HPDE6-E6E7 (cell line): ENCODE measurements at regions not wholly inside any gene's neighbourhood (a gene's known extent, or its start where the extent isn't known, plus 50 kb on each side); places are given as distances from the start of the nearest gene placed in this dataset.

Experiments used
- DNase-seq: peaks from one replicate; pipeline ENCODE4 v3.0.0; 2011; ENCODE audit warnings: missing footprints; ENCODE audit errors: extremely low spot score

DNA sequence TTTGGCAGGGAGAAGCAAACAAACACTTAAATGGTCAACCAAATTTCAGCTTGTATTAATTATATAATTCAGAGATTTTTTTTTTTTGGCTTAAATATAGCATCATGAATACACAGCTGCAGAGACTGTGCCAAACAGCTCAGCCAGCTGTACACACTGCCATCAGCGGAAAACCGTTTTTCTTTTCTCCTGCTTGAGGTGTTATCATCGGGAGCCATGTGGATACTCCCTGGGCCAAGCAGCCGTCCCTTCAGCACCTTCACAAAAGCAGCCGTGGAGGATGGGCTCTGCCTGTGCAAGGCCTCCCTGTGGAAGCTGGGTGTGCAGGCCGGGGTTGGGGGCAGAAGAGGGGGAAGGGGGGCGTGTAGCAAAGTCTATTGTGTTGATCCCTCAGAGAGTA, 85.0 kb downstream of the NUF2 start:
- DNase-seq, result no peak

DNA sequence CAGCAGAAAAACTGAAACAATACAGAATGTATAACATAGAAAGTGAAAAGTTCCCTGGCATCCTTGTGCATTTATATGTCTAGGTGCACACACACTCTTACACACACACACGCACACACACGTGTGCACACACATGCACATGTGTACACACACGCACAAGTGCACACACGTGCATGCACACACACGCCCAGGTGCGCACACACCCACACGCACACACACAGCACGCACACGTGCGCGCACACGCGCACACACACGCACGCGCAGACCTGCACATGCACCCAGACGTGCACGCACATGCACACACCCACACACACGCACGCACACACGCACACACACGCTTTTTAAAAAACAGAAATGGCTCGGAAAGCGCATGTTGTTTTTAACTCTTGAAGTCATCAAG, 86.5 kb downstream of the NUF2 start:
- DNase-seq, result no peak

DNA sequence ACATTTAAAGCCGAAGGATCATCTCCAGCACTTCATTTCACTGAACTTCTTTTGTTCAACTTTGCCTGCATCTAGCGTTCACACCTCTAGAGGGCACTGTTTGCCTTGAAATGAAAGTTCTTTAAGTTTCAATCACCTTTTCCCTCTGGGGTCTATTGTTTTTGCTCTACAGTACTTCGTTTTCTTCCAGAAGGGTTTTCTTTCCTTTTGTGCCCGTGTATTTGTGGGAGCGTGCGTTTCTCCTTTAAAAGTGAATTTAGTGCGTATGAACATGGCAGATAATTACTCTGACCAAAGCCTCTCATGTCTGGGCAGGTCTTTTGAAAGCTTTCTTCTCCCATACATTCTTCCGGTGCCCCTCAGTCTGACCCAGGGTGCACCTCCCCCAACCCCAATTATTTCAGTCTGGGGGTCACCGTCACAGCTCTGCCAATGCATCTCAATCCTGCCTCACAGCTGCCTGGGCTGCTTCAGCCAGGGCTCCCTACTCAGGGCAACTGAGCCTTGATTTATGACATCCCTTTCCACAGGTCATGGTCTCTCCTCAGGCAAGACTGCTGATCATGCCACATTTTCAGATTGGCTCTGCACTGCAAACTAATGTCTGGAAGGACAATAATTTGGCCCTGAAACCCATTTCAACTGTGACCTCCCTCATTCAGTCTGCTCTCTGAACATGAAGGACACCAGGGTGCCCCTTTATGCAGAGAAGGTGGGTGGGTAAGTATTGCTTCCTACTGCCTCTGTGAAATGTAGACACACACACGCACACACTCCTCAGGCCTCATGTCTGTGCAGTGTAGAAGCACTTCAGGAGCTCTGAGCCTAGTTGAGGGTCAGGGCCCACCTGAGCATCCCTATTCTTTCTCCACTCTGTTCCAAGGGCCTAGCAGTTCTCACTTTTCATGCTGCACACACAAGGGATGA, 88.6 kb downstream of the NUF2 start:
- DNase-seq, result no peak

DNA sequence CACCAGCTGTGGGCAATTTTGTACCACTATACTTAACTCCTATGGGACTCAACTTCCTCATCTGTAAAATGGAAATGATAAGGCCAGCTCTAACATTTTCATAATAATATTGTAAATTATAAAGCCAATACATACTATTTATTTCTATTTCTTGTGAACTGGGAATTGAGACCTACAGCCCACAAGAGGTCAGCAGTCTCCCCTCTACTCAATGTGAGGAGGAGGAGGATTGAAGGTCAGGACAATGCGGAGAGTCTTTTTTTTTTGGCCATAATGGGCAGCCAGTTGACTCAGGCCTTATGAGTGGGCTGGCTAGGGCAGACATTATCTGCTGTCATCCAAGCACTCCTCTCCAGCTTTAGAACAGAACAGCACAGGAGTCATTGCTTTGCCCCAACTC, 90.5 kb downstream of the NUF2 start:
- DNase-seq, result no peak

DNA sequence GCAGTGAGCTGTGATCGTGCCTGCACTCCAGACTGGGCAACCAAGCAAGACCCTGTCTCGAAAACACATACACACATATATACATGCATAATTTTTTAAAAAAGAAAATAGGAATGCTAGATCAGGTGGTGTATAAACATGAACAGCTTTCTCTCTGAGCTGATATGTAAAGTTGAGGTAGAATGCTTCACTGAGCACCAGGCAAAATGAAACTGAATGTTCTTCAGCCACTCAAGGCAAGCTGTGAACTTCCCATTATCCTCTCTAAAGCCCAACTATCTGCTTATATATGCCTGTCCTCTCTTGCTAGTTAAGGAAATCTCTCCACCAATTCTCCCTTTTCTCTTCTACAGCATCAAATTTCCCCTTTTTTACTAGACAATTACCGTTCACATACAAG, 93.0 kb downstream of the NUF2 start:
- no peak for DNase-seq

DNA sequence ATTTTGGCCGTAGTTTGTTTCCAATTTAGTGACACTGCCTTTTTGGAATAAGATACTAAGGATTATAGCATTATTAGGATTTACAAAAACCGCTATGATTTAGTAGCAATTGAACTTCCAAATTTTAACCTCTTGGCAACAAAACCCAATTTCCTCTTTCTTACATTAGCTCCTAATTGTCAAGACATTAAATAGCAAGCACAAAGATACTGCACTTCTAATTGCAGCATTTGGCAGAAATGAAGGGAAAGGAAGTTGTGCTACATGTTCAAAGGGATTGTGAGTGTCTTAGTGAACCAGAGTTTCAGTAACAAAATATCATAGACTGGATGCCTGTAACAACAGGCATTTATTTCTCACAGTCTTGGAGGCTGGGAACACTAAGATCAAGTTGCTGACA, 99.9 kb downstream of the NUF2 start:
- DNase-seq, result no peak

DNA sequence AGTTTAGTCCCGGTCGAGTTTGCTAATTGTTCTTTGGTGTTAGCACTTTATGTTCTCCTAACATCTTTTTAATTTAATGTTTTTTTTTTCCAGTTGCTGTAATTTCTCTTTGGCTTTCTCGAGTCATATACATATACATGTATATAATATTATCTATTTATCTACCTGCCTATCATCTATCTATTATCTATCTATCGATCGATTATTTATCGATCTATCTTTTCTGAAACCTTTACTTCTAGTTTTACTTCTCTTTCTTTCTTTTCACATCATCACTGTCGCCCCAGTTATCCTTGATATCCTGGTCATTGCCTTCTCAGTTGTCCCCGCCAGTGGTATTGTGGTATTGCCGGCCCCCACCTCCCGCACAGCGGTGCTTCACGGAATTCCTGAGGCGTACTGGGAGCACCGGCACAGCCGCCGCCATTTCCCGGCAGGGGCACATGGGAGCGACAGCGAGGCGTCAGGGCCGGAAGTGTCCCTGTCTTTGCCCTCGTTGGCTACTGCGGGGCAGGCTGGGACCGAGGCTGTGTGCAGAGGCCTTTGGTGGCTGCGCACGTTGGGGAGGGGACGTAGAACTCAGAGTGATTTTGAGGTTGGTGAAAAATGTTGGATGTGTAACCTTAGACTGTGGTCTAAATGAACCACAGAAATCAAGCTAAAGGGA, 101.1 kb downstream of the NUF2 start:
- no peak for DNase-seq

DNA sequence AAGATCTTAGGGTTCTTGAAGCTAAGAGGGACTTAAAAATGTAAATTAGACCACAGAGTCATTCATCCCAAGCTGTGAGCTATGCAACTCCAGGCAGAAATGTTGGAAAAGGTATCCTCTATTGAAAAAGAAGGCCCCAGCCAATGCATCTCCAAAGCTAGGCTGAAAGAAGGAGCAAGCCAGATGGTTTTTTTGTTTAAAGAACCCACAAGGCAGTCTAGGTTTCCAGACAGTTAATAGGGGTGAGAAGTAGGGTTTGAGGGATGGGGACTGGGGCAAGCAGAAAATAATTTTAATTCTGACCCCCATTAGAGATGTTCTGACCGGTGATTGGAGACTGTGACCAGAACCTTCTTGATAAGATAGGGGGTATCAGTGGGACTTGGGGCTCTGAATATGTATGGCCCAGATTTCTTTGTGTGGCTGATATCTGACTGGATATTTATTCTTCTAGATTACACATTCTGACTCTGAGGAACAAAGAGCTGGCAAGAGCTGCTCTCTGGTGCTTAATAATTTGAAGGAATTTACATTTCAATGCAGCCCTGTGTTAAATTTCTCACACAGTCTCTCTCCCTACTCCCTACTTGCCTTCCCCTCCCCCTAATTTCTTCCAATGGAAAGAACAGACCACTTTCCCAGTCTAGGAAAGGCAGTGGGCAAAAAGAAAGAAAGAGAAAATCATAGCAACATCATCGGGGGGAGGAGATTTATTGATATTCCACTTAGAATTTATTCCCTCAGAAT, 104.9 kb downstream of the NUF2 start:
- no peak for DNase-seq

DNA sequence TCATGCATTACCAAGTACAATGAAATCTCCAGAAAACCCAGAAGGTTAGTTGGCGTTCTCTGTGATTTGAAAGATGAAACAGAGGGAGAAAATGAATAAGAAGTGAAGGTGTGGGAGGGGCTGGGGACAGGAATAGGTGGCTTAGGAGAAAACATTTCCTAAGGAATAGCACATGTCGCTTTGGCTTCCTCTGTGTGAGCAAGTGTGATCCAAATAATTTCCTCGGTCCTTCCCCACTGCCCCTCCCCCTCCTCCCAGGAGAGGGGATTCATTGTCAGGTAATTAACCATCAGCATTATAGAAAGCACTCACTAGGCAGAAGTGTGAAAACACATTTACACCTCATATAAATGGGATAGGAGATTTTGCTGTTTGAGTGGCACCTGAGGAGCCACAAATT, 105.5 kb downstream of the NUF2 start:
- no peak for DNase-seq

DNA sequence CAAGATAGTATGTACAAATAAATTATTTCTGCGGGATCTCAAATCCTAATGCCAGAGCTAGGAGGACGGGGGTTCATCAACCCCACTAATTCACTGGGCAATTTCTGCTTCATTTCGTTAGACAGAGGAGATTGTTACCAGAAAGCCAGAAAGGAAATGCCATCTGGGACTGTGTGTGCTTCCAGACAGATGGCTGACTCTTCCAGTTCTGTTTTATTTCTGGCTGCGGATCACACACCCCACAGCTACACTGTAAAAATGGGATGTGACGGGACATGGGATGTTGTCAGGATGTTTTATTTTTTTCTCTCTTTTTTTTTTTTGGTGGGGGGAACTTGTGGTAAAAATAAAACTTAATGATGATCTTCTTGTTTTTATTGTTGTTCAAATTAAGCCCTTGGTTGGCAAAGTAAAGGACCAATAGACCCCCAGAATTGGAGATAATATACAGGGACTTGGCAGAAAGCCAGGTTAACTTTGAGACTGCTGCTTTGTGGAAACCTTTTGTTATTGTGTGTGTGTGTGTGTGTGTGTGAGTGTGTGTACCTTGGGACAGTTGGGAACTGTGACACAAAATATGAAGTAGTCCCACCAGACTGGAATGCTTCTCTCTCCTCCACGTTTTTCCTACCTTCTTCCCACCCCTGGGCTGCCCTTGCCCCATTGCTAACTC, 114.5 kb downstream of the NUF2 start:
- DNase-seq, result no peak

DNA sequence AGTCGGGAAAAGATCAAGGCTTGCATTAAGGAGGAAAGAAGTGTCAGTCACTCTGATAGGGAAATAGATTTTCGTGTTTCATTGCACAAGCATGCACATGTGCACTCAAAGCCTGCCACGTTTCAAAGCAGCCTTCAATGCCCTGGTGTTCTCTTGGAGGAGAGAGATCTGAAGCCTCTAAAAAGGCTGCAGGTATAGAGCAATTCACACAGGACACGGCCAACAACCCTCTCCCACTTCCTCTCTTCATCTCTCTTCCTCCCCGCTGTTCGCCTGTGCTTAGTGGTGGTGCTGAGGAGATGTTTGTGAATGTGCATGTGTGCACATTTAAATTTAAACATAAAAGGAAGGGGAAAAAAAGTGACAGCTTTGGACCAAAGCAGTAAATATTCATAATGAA, 117.7 kb downstream of the NUF2 start:
- DNase-seq, result no peak

DNA sequence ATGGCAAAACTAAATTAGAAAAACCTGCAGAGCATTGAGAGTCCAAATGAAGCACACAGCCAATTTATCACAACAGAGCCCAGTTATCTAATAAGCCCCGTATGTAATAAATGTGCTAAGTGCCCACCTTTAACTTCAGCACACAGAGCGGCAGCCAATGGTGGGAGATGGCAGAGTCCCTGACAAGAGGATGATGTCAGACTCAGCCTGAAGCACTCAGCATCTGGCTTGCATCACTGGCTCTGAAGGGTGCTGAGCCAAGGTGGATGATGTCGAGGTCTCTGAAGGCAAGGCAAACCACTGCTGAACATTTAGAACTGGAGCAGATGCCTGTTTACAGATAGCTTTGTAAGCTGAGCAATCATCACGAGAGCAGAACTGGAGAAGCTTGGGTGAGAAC, 118.3 kb downstream of the NUF2 start:
- no peak for DNase-seq

DNA sequence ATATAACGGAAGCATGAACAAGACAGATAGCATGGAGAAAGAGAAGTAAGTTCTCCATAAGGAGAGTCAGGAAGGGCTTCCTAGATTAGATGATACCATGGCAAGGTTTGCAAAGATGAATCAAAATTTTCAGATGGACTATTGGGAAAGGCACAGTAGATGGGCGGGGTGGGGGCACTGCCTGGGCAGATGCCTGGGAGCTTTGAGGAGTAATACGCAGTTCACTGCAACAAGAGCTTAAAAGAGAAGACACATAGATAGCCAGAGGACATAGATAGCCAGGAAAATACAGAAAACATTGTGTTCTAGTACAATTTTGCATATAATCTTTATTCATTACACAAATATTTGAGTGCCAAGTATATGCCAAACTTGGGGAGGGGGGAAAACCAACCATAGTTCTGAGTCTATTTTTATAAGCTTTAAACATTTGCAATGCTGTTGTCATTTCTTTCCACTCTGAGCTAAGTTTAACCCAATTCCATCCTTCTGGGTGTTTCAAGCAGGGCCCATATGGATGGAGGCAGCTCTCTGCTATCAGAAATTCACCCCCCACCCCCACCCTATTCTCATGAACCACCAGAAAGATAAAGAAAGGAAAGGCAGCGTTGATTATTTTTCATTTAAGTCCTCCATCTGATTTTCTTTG, 120.6 kb downstream of the NUF2 start:
- DNase-seq, result no peak

DNA sequence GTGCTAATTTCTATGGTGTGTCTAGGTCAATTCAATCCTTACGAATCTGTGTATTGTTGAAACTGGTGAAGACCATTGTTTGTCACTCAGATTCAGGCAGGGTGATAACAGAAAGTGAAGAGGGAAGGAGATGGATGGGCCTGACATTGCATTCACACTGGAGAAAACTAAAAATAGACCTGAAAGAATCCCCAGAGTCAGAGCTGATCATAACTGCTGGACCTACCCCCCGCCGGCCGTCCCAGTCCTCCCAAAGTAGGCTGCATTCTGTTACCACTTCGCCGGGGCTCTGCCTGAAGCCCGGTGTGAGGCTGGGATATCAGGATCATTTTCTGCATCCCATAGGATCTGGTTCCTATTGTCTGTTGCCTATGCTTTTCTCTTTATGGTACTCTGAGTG, 121.1 kb downstream of the NUF2 start:
- no peak for DNase-seq

DNA sequence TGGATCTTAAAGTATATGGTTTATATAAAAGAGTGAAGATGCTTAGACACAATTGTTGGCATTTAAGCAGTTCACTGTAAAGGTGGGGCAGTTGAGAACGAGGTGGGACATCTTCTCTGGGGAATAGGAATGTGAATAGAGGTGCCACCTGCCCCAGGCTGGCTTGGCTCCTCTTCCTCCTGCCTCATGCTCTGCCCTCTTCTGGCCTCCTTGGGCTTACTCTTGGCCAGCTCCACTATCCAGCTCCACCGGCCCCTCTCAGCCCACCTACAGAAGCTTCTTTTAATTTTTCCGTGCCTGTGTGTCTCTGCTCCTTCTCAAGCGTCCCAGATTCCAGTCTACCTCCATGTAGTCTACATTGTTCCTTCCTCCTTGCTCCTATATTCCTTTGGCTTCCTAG, 122.1 kb downstream of the NUF2 start:
- no peak for DNase-seq

DNA sequence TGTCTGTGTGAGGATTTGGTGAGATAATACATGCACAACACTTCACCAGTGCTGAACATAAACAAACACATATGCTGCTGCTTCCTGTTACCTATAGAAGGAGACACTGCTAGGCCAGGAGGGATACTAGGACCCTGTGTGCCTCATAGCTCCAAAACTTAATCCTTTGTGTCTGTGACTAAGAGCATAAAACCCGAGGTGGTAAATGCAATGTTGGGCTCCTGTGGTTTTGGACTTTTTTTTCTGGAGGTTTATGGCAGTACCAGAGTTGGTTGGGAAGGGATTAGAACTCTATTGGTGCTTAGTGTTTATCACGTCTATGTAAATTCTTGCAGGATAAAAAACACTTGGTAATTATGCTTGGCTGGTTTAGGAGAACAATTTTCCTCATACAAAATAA, 122.9 kb downstream of the NUF2 start:
- DNase-seq, result no peak

DNA sequence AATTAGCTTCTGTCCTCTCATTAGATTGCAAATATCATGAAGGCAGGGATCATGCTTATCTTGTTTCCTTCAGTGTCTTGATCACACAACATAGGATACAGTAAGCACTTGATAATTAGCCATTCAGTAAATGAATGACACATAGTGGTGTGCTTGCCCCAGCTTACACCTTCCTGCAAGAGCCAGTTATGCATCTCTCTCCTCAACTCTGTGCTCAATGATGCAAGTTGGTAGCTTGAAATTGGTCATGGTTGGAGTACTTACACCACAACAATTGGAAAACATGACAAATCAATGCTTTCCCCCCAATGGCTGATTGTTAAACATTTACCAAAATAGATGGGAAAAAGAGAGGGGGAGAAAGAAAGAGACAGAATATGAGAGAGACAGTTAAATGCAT, 129.2 kb downstream of the NUF2 start:
- DNase-seq, result no peak

DNA sequence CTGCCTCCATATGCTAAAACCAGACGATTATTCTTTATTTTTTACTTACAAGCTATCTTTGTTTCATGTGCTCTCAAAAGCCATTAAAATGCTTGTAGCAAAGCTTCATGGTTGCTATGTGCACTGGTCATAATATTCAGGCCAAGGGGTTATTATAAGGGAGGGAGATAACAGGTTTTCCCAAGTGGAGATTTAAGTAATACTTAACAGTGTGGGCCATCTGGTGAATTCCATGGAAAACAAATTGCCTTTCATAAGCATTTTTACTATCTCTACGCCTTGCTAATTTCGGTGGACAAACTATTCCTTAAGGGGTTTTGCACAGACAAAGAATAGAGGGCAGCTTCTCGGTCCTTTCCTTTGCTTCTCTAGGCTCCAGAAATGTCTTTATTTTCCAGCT, 137.8 kb downstream of the NUF2 start:
- no peak for DNase-seq

DNA sequence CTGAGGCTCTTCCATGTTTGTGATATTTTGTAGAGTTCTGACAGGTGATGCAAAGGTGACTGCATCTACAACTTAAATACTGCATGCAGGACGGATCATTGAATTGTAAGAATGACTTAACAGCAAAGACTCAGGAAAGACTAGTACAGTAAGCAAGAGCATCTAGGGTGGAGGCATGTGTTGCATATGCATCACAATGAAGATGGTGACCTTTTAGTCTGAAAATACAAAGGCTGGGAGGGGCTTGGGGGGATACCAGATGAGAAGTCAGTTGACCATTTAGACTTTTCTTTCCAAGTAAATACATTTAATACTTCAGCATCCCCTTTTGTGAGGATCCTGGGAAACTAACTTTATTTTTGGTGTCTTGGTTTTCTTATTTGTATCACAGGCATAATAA, 145.5 kb downstream of the NUF2 start:
- DNase-seq, result no peak

DNA sequence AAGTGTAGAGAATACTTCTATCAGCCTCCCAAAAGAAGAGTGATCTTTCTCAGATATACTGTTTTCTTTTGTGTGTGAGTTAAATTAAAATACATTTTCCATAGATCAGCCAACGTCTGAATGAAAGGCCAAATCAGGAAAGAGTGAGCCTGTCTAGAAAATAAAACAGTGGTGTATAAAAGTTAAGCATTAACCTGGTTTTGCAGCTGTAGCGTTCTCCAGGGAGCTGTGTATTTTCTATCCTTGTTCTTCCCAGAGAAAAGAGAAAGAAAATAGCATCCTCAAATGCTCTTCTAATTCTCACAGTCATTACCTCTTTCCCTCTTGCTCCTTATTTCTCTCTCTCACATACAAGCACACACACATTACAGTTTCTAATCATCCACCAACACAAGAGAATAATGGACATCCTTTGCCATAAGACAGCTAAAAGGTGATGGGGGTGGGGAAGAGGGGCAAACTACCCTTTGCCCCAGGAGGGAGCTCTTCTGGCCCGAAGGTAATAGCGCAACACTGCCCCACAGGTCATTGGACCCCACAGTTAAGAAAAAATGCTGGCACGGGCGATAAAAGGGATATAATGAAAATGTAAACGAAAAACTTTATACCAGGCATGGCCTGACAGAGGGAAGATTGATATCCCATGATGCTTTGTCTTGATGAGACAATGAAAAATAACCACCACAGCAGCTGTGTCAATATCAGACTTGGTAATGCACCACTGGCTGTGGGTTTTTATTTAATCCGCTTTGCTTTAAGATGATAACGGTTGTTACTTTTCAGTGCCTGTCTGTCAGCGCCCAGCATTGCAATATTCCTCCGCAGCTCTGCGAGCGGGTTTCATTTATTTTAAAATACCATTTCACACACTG, 150.3 kb downstream of the NUF2 start:
- DNase-seq, result no peak
